T-cell (primary cell): ENCODE measurements at regions not wholly inside any gene's neighbourhood (a gene's known extent, or its start where the extent isn't known, plus 50 kb on each side); places are given as distances from the start of the nearest gene placed in this dataset.
A peak's percentile ranks its signal among the peaks of the same experiment; 100 is the strongest.
"Not testable (repeated sequence)": the region's sequence is repeated elsewhere in the genome, so short reads cannot be mapped to it uniquely, and the experiment has no call there.

Source experiments
- ATAC-seq, 4 experiments: fragments of 200-7000 bp in 3 of 4; fragments of 150-1000 bp in 1 of 4; cut with Tn5 transposase; replicated peaks in 1 of 4; 1 replicate in 3 of 4; 2 replicates in 1 of 4; pipeline ENCODE4 v1.10.0; 2021; ENCODE audit warnings: moderate library complexity in 3 of 4, mild to moderate bottlenecking in 2 of 4, moderate number of reproducible peaks in 1 of 4
- CTCF ChIA-PET, 2 donors: fragments of 300-600 bp; sonication (Branson Sonifier 250); formaldehyde crosslinking; loops; one replicate each; lab custom pipeline; 2022; ENCODE audit warnings: antibody characterized with exemption in 2 of 2; lab: Charles Lee
- POLR2A ChIA-PET, 2 donors: fragments of 300-600 bp; sonication (Branson Sonifier 250); formaldehyde crosslinking; loops; one replicate each; lab custom pipeline; 2022; ENCODE audit warnings: antibody characterized with exemption in 2 of 2; lab: Charles Lee
- DNase-seq, 35 experiments: peaks; one replicate each; pipeline versions ENCODE4 v3.0.0 to v3.0.0-alpha.2; 2013 to 2023
- H3K27ac ChIP-seq: one replicate; pipeline ENCODE4 v1.5.1; 2013; ENCODE audit warnings: low read length
- H3K27me3 ChIP-seq, 2 experiments: replicated peaks in 1 of 2; 1 replicate in 1 of 2; 2 replicates in 1 of 2; pipeline versions ENCODE4 v1.6.1 to v1.7.0; 2013; ENCODE audit warnings: low read length in 1 of 2, mixed read lengths in 1 of 2; ENCODE audit not compliant: control insufficient read depth in 2 of 2, insufficient read depth in 2 of 2; ENCODE audit errors: extremely low read depth in 1 of 2
- H3K36me3 ChIP-seq, 2 donors: 1 replicate in 1 of 2; 2 replicates in 1 of 2; pipeline versions ENCODE4 v1.6.1 to v1.7.0; 2013; ENCODE audit warnings: low read length in 1 of 2; ENCODE audit not compliant: control insufficient read depth in 2 of 2, insufficient read depth in 1 of 2; ENCODE audit errors: extremely low read depth in 1 of 2
- H3K4me1 ChIP-seq, 2 experiments: 1 replicate in 1 of 2; 2 replicates in 1 of 2; pipeline versions ENCODE4 v1.6.1 to v1.7.0; 2013; ENCODE audit warnings: low read length in 2 of 2, mixed read lengths in 1 of 2; ENCODE audit not compliant: insufficient read depth in 2 of 2, control insufficient read depth in 1 of 2; ENCODE audit errors: extremely low read depth in 1 of 2
- H3K4me3 ChIP-seq, 2 donors: 1 replicate in 1 of 2; 2 replicates in 1 of 2; pipeline versions ENCODE4 v1.5.1 to v1.7.0; 2013; ENCODE audit warnings: mild to moderate bottlenecking in 2 of 2, low read length in 1 of 2, moderate library complexity in 1 of 2; ENCODE audit not compliant: control insufficient read depth in 1 of 2; ENCODE audit errors: extremely low read depth in 1 of 2
- H3K9me3 ChIP-seq: 2 replicates; pipeline ENCODE4 v1.7.0; 2013
- H3K27ac Mint-ChIP-seq, 2 donors: one replicate each; pipeline ENCODE4 v1.8.0; 2020 to 2021; ENCODE audit warnings: mild to moderate bottlenecking in 2 of 2, mixed read lengths in 2 of 2
- H3K27me3 Mint-ChIP-seq, 2 donors: one replicate each; pipeline ENCODE4 v1.8.0; 2021 to 2022; ENCODE audit warnings: mixed read lengths in 2 of 2
- H3K36me3 Mint-ChIP-seq: one replicate; pipeline ENCODE4 v1.8.0; 2021; ENCODE audit warnings: mixed read lengths
- H3K4me1 Mint-ChIP-seq, 3 donors: one replicate each; pipeline ENCODE4 v1.8.0; 2020 to 2022; ENCODE audit warnings: mixed read lengths in 3 of 3, mild to moderate bottlenecking in 1 of 3
- H3K4me3 Mint-ChIP-seq, 3 donors: one replicate each; pipeline ENCODE4 v1.8.0; 2020 to 2022; ENCODE audit warnings: mild to moderate bottlenecking in 3 of 3, mixed read lengths in 3 of 3, moderate library complexity in 3 of 3
- H3K9me3 Mint-ChIP-seq, 3 donors: one replicate each; pipeline ENCODE4 v1.8.0; 2020 to 2022; ENCODE audit warnings: mixed read lengths in 3 of 3
- WGBS: methylation state at CpG from one replicate; pipeline ENCODE4 v1.1.5; 2013; ENCODE audit warnings: missing lambda C conversion rate; ENCODE audit not compliant: insufficient coverage; 5-methylcytosine and 5-hydroxymethylcytosine counted together

- CTCF ChIA-PET, H3K9me3 Mint-ChIP-seq, ATAC-seq, H3K9me3 ChIP-seq, H3K4me3 ChIP-seq, H3K27me3 Mint-ChIP-seq, H3K36me3 ChIP-seq, H3K27ac ChIP-seq, DNase-seq, H3K4me3 Mint-ChIP-seq, H3K27ac Mint-ChIP-seq, H3K4me1 Mint-ChIP-seq, H3K4me1 ChIP-seq, POLR2A ChIA-PET, H3K36me3 Mint-ChIP-seq: not testable (repeated sequence)
- H3K27me3 ChIP-seq = peaks cover 0 to 17% of the 10 kb centered on the region in 2 experiments
- 76% methylated on average over 2 of the region's 19 CpGs for WGBS
These were observed 223.6 kb downstream of the TMEM121 start for GRCh38 chr14:105749870-105750541.

DNA sequence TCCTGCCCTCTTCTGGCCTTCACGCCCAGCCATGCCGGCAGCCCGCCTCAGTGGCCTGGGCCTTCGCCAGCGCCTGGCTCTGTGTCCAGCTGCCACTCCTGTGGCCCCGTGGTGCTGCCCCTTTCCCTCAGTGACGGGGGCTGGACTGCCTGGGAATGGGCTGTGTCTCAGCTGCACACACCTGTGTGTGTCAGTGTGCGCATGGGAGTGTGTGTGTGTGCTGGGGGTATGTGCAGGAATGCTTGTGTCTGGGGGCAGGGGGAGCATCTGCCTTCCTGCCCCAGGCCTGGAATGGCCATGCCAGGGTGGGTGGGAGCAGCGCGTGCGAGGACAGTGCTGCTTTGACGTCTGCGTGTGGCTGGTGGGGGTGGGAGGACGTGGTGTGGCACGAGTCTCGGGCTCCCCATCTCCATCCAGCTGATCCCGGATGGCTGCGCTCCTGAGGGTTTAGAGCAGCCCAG lies 224.9 kb downstream of the TMEM121 start:
- H3K27me3 Mint-ChIP-seq, H3K9me3 Mint-ChIP-seq, H3K4me1 Mint-ChIP-seq, DNase-seq, H3K4me1 ChIP-seq, H3K4me3 ChIP-seq, H3K36me3 Mint-ChIP-seq, H3K27ac ChIP-seq, H3K4me3 Mint-ChIP-seq, ATAC-seq, H3K9me3 ChIP-seq, POLR2A ChIA-PET, H3K36me3 ChIP-seq, CTCF ChIA-PET, H3K27ac Mint-ChIP-seq: not testable (repeated sequence)
- peaks cover 0 to 13% of the 10 kb centered on the region in 2 experiments for H3K27me3 ChIP-seq
- 92% methylated on average over 7 of the region's 18 CpGs for WGBS

DNA sequence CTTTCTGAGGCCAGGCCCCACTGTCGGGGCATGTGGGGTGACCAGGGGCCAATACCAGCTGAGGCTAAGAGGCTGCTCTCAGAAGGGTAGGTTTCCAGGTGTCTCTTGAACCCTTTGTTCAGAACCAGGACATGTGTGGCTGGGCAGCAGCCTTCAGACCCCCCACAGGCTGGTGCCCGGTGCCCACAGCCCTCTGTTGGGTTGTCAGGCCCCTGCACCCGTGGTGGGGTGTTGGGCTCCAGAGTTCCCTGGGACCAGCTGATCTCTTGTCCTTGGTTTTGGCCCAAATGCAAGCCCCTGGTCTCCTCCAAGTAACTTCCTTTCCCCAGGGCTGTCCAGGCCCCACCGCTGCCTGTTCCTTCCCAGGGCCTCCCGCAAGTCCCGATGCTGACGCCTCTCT lies 226.0 kb downstream of the TMEM121 start:
- H3K9me3 Mint-ChIP-seq = peaks cover 0 to 14% (median 5%) of the 10 kb centered on the region in 3 donors
- CTCF ChIA-PET, H3K4me3 Mint-ChIP-seq, H3K4me3 ChIP-seq, H3K27ac Mint-ChIP-seq, H3K36me3 Mint-ChIP-seq, ATAC-seq, H3K27me3 ChIP-seq, H3K9me3 ChIP-seq, H3K4me1 ChIP-seq, H3K27me3 Mint-ChIP-seq, POLR2A ChIA-PET, H3K36me3 ChIP-seq, H3K27ac ChIP-seq, DNase-seq, H3K4me1 Mint-ChIP-seq: not testable (repeated sequence)
- no CpG with 5 or more reads among the region's 7 CpGs for WGBS

DNA sequence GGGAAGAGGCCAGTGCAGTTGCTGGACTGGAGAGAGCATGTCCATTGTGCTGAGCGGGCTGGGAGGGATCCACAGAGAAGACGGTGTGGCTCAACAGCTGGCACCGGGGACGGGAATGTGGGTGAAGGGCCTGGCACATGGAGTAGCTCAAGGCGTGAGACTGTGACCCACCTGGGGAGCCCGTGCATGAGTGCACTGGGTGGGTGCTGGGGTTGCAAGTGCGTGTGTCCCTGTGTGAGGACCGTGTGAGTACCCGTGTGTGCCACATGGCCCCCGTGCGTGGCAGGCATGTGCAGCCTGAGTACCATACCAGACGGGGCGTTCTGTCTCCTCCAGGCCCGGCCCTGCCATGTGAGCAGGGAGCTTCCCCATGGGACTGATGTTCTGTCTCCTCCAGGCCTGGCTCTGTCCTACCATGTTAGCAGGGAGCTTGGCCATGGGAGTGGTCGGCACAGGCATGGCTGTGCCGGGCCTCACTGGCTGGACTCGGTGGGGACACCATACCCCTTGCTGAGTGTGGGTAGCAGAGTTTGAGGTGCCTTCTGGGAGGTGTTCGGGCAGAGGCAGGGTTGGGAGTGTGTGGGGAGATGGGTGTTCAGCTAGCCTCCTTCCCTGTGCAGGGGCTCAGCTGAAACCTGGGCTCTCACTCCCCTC lies 234.4 kb downstream of the TMEM121 start:
- Mint-ChIP-seq H3K36me3 (no peaks in the 10 kb centered on the region), H3K27ac (no peak overlapping the region), H3K4me3 (no peak overlapping the region), H3K9me3 (peaks cover 2 to 15% (median 5%) of the 10 kb centered on the region in 3 donors), H3K4me1 (no peaks in the 10 kb centered on the region), H3K27me3 (peaks cover 9 to 11% of the 10 kb centered on the region in 2 donors)
- no peak overlapping the region for H3K4me3 ChIP-seq
- peak in 1 of 35 experiments; percentile 7 for DNase-seq
- H3K36me3 ChIP-seq = no peaks in the 10 kb centered on the region
- ChIA-PET CTCF (no interaction called here), POLR2A (no interaction called here)
- no peaks in the 10 kb centered on the region for H3K9me3 ChIP-seq
- no peak overlapping the region for H3K27ac ChIP-seq
- peaks cover 0 to 11% of the 10 kb centered on the region in 2 experiments for H3K27me3 ChIP-seq
- 82% methylated on average over 17 of the region's 18 CpGs for WGBS
- H3K4me1 ChIP-seq = no peaks in the 10 kb centered on the region
- no peak for ATAC-seq

DNA sequence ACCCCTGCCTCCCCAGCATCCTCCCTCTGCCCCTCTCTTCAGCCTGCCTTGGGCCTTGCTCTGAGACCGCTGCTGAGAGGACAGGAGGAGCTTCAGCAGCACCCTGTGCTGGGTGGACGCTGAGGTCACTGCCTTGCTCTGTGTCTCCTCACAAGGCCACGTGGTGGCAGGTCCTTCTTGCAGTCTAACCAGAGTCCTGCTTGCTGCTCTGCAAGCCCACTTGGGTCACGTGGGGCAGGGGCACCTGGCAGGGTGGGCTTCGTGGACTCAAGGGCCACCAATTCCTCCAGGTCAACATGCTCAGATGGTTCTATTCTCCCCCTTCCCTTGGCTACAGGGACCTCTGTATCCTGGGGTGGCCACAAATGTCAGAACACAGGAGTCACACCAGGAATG lies 235.0 kb downstream of the TMEM121 start:
- H3K4me1 ChIP-seq, H3K9me3 ChIP-seq, ATAC-seq, H3K4me3 ChIP-seq, CTCF ChIA-PET, POLR2A ChIA-PET, H3K4me3 Mint-ChIP-seq, H3K36me3 Mint-ChIP-seq, H3K27ac Mint-ChIP-seq, H3K36me3 ChIP-seq, H3K4me1 Mint-ChIP-seq, H3K27ac ChIP-seq: not testable (repeated sequence)
- Mint-ChIP-seq H3K9me3 (peaks cover 2 to 15% (median 5%) of the 10 kb centered on the region in 3 donors), H3K27me3 (peaks cover 9 to 14% of the 10 kb centered on the region in 2 donors)
- 78% methylated on average over 5 of the region's 5 CpGs for WGBS
- H3K27me3 ChIP-seq = peaks cover 0 to 15% of the 10 kb centered on the region in 2 experiments
- peak in 1 of 35 experiments; percentile 9 for DNase-seq

DNA sequence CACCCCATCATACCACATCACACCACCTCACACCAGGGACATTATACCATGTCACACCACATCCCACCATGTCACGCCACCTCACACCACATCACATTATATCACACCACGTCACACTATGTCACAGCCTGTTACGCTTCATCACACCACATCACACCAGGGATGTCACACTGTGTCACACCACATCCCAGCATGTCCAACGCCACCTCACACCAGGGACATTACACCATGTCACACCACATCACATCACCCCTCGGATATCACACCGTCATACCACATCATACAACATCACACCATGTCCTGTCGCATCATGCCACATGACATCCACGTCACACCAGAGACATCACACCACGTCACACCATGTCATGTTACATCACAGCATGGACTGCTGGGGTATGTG lies 235.5 kb downstream of the TMEM121 start:
- ATAC-seq (no peak), DNase-seq (no peak)
- H3K4me1 Mint-ChIP-seq = no peaks in the 10 kb centered on the region
- no peak overlapping the region for H3K4me3 ChIP-seq
- no peaks in the 10 kb centered on the region for H3K36me3 ChIP-seq
- H3K36me3 Mint-ChIP-seq = no peaks in the 10 kb centered on the region
- peaks cover 9 to 16% of the 10 kb centered on the region in 2 donors for H3K27me3 Mint-ChIP-seq
- H3K27me3 ChIP-seq = peaks cover 0 to 17% of the 10 kb centered on the region in 2 experiments
- H3K9me3 Mint-ChIP-seq = peaks cover 2 to 15% (median 5%) of the 10 kb centered on the region in 3 donors
- POLR2A ChIA-PET = no interaction called here
- WGBS = 84% methylated on average over 6 of the region's 9 CpGs
- no peaks in the 10 kb centered on the region for H3K9me3 ChIP-seq
- H3K27ac Mint-ChIP-seq = no peak overlapping the region
- H3K27ac ChIP-seq = no peak overlapping the region
- no peak overlapping the region for H3K4me3 Mint-ChIP-seq
- no peaks in the 10 kb centered on the region for H3K4me1 ChIP-seq
- CTCF ChIA-PET = no interaction called here
